ENCODE measurements at regions not wholly inside any gene's neighbourhood (a gene's known extent, or its start where the extent isn't known, plus 50 kb on each side); places are given as distances from the start of the nearest gene placed in this dataset.

GRCh38 chr17:77875881-77876509 is 82.5 kb upstream of the TNRC6C start:
- TF ChIP-seq CTCF (IDR thresholded peaks at IDR 0.05; ENCODE audit: low read depth, low read length) (no peak), EZH2phosphoT487 (IDR thresholded peaks at IDR 0.05; ENCODE audit: low read depth) (no peak)

Data from OCI-LY3 (cell line).